ENCODE measurements at regions not wholly inside any gene's neighbourhood (a gene's known extent, or its start where the extent isn't known, plus 50 kb on each side); places are given as distances from the start of the nearest gene placed in this dataset.

DNA sequence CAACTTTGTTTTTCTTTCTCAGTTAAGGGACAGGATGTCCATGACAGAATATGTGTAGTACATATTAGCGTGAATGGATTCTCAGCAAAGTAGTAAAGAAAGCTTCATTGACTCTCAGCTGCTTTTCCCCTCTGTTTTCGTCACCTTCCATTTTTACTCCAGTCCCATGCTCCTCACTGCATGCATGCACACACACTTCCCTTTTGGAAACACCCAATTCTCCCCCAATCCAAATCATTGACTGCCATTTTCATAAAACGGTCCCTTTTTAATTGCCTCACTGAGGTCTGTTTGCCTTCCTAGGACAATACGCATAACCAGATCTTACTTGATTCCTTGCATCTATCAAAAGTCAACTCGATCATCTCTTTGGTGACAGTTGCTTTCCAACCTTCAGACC lies 287.5 kb upstream of the PARD3B start:
- Mint-ChIP-seq H3K9me3 (no peaks in the 10 kb centered on the region), H3K36me3 (ENCODE audit: low read depth) (no peaks in the 10 kb centered on the region), H3K27me3 (peaks cover 15% of the 10 kb centered on the region), H3K27ac (no peak overlapping the region), H3K4me1 (no peaks in the 10 kb centered on the region), H3K4me3 (no peak overlapping the region)
- DNase-seq (no peak), ATAC-seq (ENCODE audit: low read depth) (no peak)
- no peak for TF ChIP-seq CTCF (IDR thresholded peaks at IDR 0.05)
- ChIA-PET POLR2A (no interaction called here), CTCF (no interaction called here)
- intact Hi-C loops (cut with micrococcal nuclease): no loop called here

DNA sequence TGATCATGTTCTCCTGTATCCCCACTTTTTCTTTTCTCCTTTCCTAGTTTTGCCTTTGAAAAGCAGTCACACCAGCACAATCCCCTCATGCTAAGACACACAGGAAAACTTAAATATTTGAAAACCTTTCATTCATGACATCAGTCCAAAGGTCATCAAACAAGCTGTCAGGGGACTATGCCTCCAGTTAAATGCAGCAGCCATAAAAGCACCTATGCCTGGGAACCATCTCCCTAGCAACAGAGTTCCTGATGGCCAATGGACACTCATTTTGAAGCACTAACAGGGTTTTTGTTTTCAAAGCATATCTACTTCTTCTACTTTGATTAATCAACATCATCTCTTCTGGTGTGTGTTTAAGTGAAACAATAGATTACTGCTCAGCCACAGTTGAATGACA lies 286.4 kb upstream of the PARD3B start:
- no peak overlapping the region for H3K27ac Mint-ChIP-seq
- H3K36me3 Mint-ChIP-seq (ENCODE audit: low read depth): no peaks in the 10 kb centered on the region
- POLR2A ChIA-PET: no interaction called here
- no peak for DNase-seq
- intact Hi-C loops (cut with micrococcal nuclease): no loop called here
- no peaks in the 10 kb centered on the region for H3K9me3 Mint-ChIP-seq
- no peaks in the 10 kb centered on the region for H3K4me1 Mint-ChIP-seq
- no peak for ATAC-seq (ENCODE audit: low read depth)
- peaks cover 16% of the 10 kb centered on the region for H3K27me3 Mint-ChIP-seq
- CTCF ChIA-PET: interaction anchor here (0.8 to 1.3 kb wide), 2 partner anchors 9 to 1692 kb away, joined by 4 read pairs; no protein-coding TSS in a partner anchor
- TF ChIP-seq CTCF (IDR thresholded peaks at IDR 0.05): no peak
- H3K4me3 Mint-ChIP-seq: no peak overlapping the region

DNA sequence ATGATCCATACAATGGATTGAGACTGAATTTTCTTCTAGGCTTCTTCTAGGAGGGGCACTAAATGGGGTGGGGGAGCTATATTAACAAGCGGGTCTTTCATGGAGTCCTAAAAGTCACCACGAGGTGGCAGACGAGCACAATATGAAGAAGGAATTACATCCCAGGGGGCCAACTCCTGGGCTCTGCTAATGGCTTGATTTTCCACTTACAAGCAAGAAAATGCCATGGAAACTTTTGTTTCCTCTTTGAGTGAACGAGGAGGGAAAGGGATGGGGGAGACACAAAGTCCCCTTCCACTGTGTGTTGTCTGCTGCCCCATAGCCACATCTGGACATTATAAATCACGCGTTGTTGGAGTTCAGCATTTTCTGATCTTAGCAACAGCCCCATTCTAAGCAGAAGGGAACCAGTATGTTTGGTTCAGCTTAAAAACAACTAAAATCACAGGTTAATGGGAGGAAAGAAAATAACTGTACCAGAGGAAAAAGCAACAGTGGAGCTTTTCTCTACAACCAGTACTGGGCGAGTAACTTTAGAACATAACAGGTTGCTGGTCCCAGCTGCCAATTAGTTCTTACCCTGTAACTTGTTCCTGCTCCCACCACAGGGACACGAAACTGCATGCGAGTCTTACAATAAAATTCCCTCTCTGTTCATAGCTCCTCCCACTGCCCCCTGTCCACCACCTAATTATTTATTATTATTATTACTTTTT lies 285.0 kb upstream of the PARD3B start:
- no peaks in the 10 kb centered on the region for H3K4me1 Mint-ChIP-seq
- TF ChIP-seq CTCF (IDR thresholded peaks at IDR 0.05): no peak
- ATAC-seq (ENCODE audit: low read depth) (no peak), DNase-seq (no peak)
- CTCF ChIA-PET: interaction anchor here (0.8 to 2.5 kb wide), 7 partner anchors 8 to 1688 kb away, joined by 3 to 12 read pairs (median 5); no protein-coding TSS in a partner anchor
- H3K27ac Mint-ChIP-seq: no peak overlapping the region
- no peaks in the 10 kb centered on the region for H3K9me3 Mint-ChIP-seq
- peaks cover 18% of the 10 kb centered on the region for H3K27me3 Mint-ChIP-seq
- H3K36me3 Mint-ChIP-seq (ENCODE audit: low read depth): no peaks in the 10 kb centered on the region
- POLR2A ChIA-PET: no interaction called here
- no peak overlapping the region for H3K4me3 Mint-ChIP-seq
- intact Hi-C loops (cut with micrococcal nuclease): loop anchor here (1.0 kb wide), 2 partner anchors 1666 to 1688 kb away; no protein-coding TSS in a partner anchor

- CTCF ChIA-PET: interaction anchor here (0.8 to 2.5 kb wide), 7 partner anchors 8 to 1687 kb away, joined by 3 to 12 read pairs (median 5); no protein-coding TSS in a partner anchor
- POLR2A ChIA-PET: no interaction called here
- intact Hi-C loops (cut with micrococcal nuclease): loop anchor here (1.0 kb wide), 2 partner anchors 1665 to 1687 kb away; no protein-coding TSS in a partner anchor
- no peak for DNase-seq
- no peaks in the 10 kb centered on the region for H3K9me3 Mint-ChIP-seq
- H3K27me3 Mint-ChIP-seq: peaks cover 16% of the 10 kb centered on the region
- H3K27ac Mint-ChIP-seq: no peak overlapping the region
- H3K36me3 Mint-ChIP-seq (ENCODE audit: low read depth): no peaks in the 10 kb centered on the region
- H3K4me3 Mint-ChIP-seq: no peak overlapping the region
- ATAC-seq (ENCODE audit: low read depth): no peak
- no peak for TF ChIP-seq CTCF (IDR thresholded peaks at IDR 0.05)
- no peaks in the 10 kb centered on the region for H3K4me1 Mint-ChIP-seq
These were observed 284.4 kb upstream of the PARD3B start for GRCh38 chr2:204260901-204261300.

DNA sequence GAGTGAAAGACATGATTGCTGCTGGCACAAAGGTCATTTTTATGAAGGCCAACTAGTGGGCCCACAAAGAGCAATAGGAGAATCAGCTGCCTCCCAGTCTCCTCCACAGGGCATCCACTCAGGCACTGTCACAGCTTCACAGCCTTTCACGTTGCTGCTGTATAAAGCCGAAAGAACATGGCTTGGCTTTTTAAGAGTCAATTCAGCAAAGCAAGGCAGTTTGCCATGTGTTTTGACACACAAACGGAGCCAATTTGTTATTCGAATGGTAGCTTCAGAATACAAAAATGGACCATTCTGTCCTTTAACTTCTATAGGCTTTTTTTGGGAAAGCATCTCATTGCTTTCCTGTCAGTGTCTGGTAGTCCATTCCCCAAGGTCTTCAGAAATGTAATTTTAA lies 283.4 kb upstream of the PARD3B start:
- H3K9me3 Mint-ChIP-seq: no peaks in the 10 kb centered on the region
- H3K27ac Mint-ChIP-seq: no peak overlapping the region
- H3K4me3 Mint-ChIP-seq: no peak overlapping the region
- ATAC-seq (ENCODE audit: low read depth) (no peak), DNase-seq (no peak)
- H3K4me1 Mint-ChIP-seq: no peaks in the 10 kb centered on the region
- POLR2A ChIA-PET: no interaction called here
- peaks cover 17% of the 10 kb centered on the region for H3K27me3 Mint-ChIP-seq
- H3K36me3 Mint-ChIP-seq (ENCODE audit: low read depth): no peaks in the 10 kb centered on the region
- intact Hi-C loops (cut with micrococcal nuclease): no loop called here
- CTCF ChIA-PET: interaction anchor here (0.6 to 2.5 kb wide), 7 partner anchors 9 to 1664 kb away, joined by 3 to 12 read pairs (median 4); no protein-coding TSS in a partner anchor
- no peak for TF ChIP-seq CTCF (IDR thresholded peaks at IDR 0.05)
